ENCODE measurements at regions not wholly inside any gene's neighbourhood (a gene's known extent, or its start where the extent isn't known, plus 50 kb on each side); places are given as distances from the start of the nearest gene placed in this dataset.
"Not testable (repeated sequence)": the region's sequence is repeated elsewhere in the genome, so short reads cannot be mapped to it uniquely, and the experiment has no call there.

GRCh38 chr1:229856009-229856650 lies 210.9 kb upstream of the GALNT2 start:
- peak in 20 of 58 donors; percentile 16 to 63 (median 33) for DNase-seq

DNA sequence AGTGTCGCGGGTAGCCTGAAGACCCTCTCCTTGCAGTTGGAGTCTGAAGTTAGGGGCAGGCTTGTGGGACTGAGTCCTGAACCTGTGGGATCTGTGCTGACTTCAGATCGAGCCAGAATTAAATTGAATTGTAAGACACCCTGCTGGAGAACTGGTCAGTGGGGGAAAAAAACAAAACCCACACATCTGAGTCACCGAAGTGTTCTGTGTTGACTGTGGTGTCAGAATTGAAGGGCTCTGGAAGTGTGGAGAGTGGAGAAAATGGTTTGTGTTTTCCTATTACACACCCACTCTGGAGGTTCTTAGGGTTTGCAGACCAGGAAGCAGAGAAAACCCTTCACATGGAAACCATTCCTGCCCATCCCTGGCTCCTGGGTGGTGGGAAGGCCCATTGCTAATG lies 209.5 kb upstream of the GALNT2 start:
- no peak for DNase-seq

DNA sequence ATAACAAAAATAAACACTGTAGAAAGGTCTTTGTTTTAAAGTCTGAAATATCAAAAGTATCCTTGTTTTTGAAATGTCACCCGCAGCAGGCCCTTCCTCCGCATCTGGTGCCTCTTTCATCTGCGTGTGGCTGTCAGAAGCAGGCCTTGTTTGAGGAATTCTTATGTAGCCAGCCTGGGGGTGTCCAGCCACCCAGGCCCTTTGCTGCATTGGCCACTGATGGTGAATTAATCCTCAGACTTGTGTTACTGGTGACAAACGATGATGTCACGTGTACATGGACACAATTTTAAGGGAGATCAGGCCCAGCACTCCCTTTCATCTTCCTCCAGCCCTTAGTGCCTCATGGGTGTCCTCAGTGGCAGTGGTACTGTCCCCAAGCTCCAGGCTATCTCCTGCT lies 208.0 kb upstream of the GALNT2 start:
- DNase-seq: peak in 9 of 58 donors; percentile 13 to 54 (median 27)

DNA sequence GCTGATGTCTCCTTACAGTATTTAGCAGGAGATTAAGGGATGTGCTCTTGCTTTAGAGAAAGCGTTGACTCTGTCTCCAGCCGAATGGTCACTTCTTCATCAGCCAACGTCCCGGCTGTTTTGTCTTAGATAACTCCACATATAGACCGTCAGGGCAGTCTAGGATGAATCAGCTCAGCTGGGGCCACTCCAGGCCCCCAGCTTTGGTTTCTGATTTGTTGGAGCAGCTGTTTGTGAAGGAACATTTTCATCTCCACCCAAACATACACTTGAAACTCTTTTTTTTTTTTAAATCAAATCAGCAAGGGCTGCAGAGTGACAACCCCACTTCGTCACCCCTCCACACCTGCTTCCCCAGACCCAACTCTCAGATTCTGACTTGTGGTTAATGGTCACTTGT lies 206.1 kb upstream of the GALNT2 start:
- no peak for DNase-seq

- peak in 16 of 58 donors; percentile 8 to 69 (median 34) for DNase-seq
Measured at GRCh38 chr1:229862017-229862774, 204.8 kb upstream of the GALNT2 start.

DNA sequence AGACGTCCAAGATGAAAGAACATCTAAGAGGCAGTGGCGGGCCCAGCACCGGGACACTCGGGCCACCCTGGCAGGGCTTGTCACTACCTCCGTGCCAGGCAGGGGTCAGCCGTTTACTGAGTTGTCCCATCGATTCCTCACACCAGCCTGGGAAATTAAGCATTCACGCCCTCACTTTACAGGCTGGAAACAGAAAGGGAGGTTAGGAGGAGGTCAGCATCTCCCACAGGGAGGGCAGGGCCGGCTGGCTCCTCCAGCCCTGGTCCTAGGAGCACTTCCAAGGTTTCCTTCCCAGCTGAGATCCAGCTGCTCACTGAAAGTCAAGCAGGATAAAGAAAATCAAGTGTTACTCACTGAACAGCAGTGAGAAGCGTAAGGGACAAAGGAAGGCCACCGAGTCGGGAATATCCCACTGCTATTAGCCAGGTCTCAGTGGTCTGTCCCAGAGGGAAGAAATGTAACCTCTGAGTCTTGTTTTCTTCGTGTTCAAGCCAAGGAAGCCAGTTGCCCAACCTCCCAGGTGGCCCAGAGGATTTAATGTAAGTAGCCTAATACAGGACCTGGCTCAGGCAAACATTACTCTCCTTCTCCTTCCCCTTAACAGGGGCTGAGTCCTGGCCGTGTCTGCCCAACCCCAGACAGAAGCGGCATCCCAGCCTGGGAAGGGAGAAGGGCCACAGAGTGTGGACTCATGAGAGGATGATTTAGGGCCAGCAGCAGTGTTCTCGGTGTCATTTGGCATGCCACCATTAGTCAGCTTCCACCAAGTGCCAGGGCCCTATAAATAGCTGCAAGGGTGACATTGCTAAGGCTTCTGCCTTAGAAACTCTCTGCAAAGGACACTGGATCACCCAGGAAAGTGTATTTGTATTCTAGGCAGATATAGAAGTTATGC lies 203.1 kb upstream of the GALNT2 start:
- peak in 3 of 58 donors; percentile 17 to 32 (median 22) for DNase-seq

DNA sequence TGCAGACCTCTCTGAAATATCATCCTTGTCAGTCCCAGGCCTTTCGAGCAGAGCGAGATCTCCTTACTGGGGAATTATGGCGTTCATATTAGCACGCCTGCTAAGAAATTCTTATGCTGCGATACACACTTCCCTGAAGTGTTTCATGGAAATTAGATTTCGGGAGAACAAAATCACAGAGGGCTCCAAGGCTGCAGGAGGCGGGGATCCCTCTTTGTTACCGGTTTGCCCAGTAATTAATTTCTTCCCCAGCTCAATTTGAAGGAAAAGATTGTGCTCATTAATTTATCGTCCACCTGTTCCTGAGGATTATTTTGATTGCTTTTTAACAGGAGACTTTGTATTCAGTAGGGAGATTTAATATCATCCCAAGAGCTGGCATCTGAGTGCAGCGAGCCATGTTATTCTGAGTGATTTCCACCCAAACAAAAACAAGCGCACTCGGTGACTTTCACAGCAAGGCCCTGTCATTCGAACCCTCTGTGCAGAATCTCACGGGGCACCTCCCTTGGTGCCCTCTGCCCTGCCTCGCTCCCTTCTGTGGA lies 202.3 kb upstream of the GALNT2 start:
- no peak for DNase-seq

- not testable (repeated sequence) for DNase-seq
Measured at GRCh38 chr1:229865321-229865720, 201.7 kb upstream of the GALNT2 start.

DNA sequence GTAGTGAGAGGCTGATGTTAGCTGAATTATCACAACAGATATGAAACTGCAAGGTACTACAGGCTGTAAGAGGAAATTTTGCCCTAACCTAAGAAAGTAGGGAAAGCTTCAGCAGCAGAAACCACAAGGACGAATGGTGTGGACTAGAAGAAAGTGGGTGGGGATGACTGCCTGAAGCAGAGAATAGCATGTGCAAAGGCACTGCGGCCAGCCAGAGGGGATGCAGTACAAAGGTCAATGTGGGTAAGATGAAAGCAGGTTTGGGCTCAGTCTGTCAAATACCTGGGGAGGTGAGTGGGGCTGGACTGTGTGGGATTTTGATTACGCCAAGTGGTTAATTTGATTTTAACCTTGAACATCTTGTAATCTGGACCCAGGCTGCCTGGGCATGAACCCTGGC lies 199.3 kb upstream of the GALNT2 start:
- DNase-seq: no peak

GRCh38 chr1:229869240-229869639 lies 197.8 kb upstream of the GALNT2 start:
- no peak for DNase-seq

DNA sequence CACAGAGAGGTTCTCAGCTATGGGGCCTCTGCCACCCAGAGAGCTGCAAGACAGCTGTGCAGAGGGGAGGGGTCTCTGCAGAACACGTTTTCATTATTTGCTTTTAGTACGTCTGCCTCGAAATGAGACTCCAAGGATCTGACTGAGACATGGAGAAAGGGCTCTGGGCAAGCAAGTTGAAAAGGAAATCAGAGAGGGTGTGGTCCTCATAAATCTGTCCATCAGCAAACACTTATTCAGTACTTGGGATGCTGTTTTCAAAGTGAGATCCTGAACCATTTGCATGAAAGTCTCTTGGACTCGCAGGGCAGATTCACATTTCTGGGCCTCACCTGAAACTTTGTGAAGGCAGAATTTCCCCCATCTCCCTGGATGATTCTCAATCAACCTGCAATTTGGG lies 197.4 kb upstream of the GALNT2 start:
- DNase-seq: no peak

GRCh38 chr1:229870381-229870780 lies 196.7 kb upstream of the GALNT2 start:
- no peak for DNase-seq

GRCh38 chr1:229871078-229871676 lies 195.9 kb upstream of the GALNT2 start:
- no peak for DNase-seq

DNA sequence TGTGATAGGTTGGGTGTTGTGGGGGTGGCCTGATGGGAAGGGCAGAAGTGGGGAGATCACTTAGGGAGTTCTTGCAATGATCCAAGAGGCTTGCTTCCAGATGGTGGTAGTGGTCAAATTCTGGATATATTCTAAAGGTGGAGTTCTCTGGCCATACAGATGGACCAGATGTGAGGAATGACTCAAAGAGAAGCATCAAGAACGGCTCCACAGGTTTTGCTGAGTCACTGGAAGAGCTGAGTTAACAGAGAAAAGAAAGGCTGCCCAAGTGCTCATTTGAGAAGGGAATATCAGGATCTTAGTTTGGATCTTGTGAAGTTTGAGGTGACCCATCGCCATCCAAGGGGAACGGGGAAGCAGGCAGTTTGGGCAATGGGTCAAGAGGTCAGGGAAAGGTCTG lies 192.9 kb upstream of the GALNT2 start:
- no peak for DNase-seq

DNA sequence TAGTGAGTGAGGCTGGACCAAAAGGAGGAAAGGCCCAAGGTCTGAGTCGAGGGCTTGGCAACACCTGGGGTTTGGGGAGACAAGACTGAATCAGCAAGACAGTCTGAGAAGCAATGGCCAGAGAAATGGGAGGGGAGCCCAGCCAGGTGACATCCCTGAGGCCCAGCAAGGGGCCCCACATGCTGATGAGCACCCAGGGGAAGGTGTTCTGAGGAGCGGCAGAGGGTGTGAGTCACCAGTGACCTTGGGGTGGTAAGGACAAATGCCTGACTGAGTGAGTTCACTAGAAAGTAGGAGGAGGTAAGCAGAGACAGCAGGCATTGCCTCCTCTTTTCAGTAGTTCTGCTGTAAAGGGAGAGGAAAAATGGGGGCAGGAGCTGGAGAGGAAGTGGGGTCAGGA lies 192.4 kb upstream of the GALNT2 start:
- DNase-seq: no peak

DNA sequence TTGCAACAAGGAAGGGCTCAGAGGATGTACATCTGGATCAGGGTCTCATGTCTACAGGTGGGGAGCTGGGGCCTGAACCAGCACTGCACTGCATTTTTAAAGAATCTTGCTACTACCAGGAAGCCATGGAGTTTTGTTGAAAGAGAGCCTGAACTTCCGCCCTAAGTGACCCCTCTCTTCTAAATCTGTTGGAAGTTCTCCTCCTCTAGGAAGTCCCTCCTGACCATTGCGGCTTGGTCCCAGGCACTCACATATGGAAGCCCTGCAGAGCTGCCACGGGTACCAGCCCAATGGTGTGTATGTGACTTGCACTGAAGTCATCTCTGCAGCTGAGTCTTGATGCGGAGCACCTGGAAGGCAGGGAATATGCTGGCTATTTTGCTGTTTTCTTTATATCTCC lies 192.0 kb upstream of the GALNT2 start:
- DNase-seq: no peak

DNA sequence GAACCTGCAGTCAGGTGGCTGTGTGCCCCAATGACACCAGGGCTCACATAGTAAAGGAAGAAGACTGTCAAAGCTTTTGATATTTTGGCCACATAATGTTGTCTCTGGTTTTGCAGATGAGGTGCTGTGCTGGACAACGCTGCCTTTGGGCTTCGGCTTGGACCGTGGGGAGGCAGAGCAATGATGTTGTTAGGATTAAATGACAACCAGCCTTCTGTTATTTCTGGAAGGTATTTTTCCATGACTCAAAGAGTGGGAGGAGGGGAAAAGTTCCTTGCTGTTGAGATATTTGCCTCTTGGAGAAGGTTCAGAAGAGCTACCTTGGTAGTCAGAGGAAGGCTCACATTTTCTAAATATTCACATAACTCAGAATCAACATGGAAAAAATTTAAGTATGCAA lies 187.3 kb upstream of the GALNT2 start:
- DNase-seq: no peak

DNA sequence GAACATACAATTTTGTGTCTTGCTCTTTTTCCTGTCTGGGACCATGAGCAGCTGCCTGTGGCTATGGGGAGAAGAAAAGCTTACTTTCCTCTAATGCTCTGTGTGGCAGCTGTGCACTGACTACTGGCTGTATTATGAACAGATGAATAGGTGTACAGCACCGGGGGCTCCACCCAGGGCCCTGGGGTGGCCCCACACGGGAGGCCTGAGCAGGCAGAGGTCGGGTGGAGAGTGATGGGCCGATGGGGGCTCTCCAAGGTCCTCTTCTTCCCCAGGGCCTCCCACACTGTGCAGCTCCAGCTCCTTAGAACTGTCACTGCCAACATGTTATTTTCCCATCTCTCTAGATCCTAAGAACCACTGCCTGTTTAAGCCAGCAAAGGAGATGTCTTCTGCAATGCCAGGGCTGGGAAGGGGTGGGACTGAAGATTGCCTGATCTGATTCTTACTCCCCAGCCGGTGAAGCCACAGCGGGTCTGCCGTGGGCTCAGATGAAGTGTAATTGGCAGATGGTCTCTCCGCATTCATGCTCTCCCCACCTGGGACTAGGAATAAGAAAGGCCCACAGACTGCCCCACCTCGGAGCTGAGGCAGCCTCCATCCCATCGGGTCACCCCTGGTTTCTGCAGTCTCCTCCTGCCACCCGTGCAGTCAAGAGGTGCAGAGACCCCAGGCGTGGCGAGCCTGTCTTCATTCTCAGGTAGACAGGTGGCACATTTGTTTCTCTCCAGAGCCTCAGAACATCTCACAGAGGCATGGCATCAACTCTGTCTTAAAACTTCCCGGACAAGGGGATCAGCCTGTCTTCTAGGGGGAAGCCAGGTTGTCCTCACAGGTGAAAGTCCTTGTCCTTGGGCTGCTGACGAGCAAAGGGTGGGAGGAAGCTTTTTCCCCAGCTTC lies 186.5 kb upstream of the GALNT2 start:
- no peak for DNase-seq

GRCh38 chr1:229882621-229883020 lies 184.4 kb upstream of the GALNT2 start:
- DNase-seq: no peak

DNA sequence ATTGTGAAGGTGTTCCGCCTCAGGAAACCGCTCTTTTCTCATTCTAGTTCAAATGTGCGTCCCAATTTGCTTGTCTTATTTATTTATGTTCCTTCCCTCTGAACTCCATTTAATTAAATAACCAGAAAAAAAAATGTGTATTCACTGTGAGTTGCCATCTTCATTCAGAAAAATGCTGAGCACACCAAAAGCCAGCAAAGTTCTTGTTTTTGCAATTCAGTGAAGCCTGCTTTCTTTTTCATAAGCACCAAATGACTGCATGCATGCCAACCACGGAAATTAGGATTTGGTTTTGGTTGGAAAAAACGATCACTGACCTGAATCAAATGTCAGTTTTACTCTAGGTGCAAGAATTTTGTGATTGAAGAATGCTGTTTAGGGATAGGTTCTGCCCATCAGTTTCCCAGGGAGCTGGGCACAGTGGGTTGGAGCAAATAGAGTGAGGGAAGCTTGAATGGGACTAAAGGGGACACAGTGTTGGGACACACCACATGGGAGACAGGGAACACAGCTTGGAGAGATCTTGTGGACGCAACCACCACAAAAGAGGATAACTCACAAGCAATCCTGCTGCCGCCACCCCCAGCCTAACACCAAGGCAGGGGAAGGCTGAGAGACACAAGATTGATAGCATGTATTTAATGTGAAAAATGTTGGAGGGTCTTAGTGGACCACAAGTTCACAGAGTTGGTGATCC lies 183.4 kb upstream of the GALNT2 start:
- DNase-seq: no peak
